Osteoblast (primary cell): ENCODE measurements at regions not wholly inside any gene's neighbourhood (a gene's known extent, or its start where the extent isn't known, plus 50 kb on each side); places are given as distances from the start of the nearest gene placed in this dataset.
A peak's percentile ranks its signal among the peaks of the same experiment; 100 is the strongest.

Experiments
- DNase-seq: peaks from one replicate; pipeline ENCODE4 v3.0.0; 2011; ENCODE audit warnings: low spot score, mixed read lengths; ENCODE audit not compliant: insufficient read length; ENCODE audit errors: missing footprints
- H2AFZ ChIP-seq: 2 replicates; pipeline ENCODE4 v1.6.0; 2011; ENCODE audit warnings: mild to moderate bottlenecking, low read length
- H3K27ac ChIP-seq: 2 replicates; pipeline ENCODE4 v1.5.1; 2011; ENCODE audit warnings: mild to moderate bottlenecking, low read depth, low read length, moderate library complexity
- H3K27me3 ChIP-seq: 2 replicates; pipeline ENCODE4 v1.6.0; 2012; ENCODE audit warnings: mild to moderate bottlenecking, control low read depth, inconsistent platforms, low read length, moderate library complexity; ENCODE audit not compliant: insufficient read depth
- H3K36me3 ChIP-seq: 2 replicates; pipeline ENCODE4 v1.5.1; 2011; ENCODE audit warnings: mild to moderate bottlenecking, low read length, control low read depth, moderate library complexity; ENCODE audit not compliant: insufficient read depth
- H3K4me1 ChIP-seq: 2 replicates; pipeline ENCODE4 v1.5.1; 2011; ENCODE audit warnings: mild to moderate bottlenecking, low read length, control low read depth, moderate library complexity; ENCODE audit not compliant: insufficient read depth
- H3K4me2 ChIP-seq: 2 replicates; pipeline ENCODE4 v1.6.0; 2011; ENCODE audit warnings: mild to moderate bottlenecking, low read length; ENCODE audit not compliant: insufficient read depth
- H3K4me3 ChIP-seq: fragments of 200-600 bp; sonication (generic); 3 replicates; pipeline ENCODE4 v1.5.1; 2012; ENCODE audit warnings: mild to moderate bottlenecking, low read length, inconsistent platforms; ENCODE audit not compliant: insufficient read depth
- H3K79me2 ChIP-seq: 2 replicates; pipeline ENCODE4 v1.6.0; 2012; ENCODE audit warnings: mild to moderate bottlenecking, low read length, control low read depth, inconsistent platforms; ENCODE audit not compliant: insufficient read depth
- H3K9me3 ChIP-seq: 2 replicates; pipeline ENCODE4 v1.5.1; 2011; ENCODE audit warnings: low read depth, low read length, control low read depth
- H4K20me1 ChIP-seq: 2 replicates; pipeline ENCODE4 v1.6.0; 2012; ENCODE audit warnings: mild to moderate bottlenecking, low read length, control low read depth; ENCODE audit not compliant: insufficient read depth
- TF ChIP-seq, protein P1 (sequence below): IDR thresholded peaks from 2 replicates; pipeline ENCODE4 v1.5.1; 2011; ENCODE audit warnings: mild to moderate bottlenecking, low read depth, low read length, moderate library complexity; ENCODE audit errors: extremely low read depth

DNA sequence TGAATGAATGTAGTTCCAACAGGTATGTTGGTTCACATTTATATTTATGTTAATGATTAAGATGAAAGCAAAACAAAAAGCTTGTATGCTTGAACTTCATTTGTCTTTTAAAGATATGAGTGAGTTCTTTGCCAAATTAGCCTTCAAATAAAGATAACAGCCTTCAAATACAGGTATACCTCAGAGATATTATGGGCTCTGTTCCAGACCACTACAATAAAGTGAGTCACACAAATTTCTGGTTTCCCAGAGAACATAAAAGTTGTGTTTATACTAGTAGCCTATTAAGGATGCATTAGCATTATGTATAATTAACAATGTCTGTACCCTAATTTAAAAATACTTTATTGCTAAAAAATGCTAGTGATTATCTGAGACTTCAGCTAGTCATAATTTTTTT is 245.3 kb upstream of the MAN1A1 start:
- no peaks in the 10 kb centered on the region for H3K36me3 ChIP-seq
- H3K4me2 ChIP-seq, result no peak overlapping the region
- no peaks in the 10 kb centered on the region for H4K20me1 ChIP-seq
- no peaks in the 10 kb centered on the region for H3K79me2 ChIP-seq
- H3K27ac ChIP-seq, result no peak overlapping the region
- TF ChIP-seq, protein P1, sequence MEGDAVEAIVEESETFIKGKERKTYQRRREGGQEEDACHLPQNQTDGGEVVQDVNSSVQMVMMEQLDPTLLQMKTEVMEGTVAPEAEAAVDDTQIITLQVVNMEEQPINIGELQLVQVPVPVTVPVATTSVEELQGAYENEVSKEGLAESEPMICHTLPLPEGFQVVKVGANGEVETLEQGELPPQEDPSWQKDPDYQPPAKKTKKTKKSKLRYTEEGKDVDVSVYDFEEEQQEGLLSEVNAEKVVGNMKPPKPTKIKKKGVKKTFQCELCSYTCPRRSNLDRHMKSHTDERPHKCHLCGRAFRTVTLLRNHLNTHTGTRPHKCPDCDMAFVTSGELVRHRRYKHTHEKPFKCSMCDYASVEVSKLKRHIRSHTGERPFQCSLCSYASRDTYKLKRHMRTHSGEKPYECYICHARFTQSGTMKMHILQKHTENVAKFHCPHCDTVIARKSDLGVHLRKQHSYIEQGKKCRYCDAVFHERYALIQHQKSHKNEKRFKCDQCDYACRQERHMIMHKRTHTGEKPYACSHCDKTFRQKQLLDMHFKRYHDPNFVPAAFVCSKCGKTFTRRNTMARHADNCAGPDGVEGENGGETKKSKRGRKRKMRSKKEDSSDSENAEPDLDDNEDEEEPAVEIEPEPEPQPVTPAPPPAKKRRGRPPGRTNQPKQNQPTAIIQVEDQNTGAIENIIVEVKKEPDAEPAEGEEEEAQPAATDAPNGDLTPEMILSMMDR, result no peak
- no peak overlapping the region for H3K4me3 ChIP-seq
- H3K27me3 ChIP-seq, result no peaks in the 10 kb centered on the region
- H2AFZ ChIP-seq, result no peak overlapping the region
- DNase-seq, result no peak
- H3K4me1 ChIP-seq, result no peaks in the 10 kb centered on the region
- H3K9me3 ChIP-seq, result no peaks in the 10 kb centered on the region

DNA sequence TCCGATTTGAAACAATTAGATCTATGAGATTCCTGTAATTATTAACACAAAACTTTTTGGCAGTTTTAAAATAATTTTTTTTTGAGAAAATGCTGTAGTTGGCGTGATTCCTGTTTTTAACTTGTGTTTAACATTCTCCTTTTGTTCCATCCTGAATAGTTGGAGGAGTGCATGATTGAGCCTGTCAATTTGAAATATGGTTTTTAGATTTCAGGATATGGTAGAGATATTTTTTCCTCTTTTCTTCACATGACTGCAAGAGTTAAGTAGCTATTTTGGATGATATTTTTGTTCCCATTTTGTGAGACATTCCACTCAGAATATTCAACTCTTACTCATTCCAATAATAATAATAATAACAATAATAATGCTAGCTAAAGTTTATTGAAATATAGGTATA is 241.7 kb upstream of the MAN1A1 start:
- no peak overlapping the region for H2AFZ ChIP-seq

DNA sequence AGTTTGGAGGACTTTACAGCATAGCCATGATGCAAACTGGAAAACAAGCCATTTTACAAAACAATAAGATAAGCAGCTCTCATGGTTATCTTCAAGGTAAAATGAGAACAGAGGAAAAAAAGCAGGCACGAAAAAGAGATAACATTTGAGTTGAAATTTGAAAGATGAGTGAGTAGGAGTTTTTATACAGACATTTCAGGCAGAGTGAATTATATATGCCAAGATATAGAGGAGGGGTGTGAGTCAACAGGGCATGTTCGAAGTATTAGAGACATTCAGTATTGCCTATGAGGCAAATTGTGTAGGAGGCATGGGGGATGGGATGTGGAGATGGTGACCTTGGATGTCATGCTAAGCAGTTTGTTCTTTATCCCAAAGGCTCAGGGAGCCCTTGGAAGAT is 240.5 kb upstream of the MAN1A1 start:
- no peaks in the 10 kb centered on the region for H3K4me1 ChIP-seq
- no peaks in the 10 kb centered on the region for H3K27me3 ChIP-seq
- no peak overlapping the region for H2AFZ ChIP-seq
- no peaks in the 10 kb centered on the region for H4K20me1 ChIP-seq
- no peak for DNase-seq
- H3K79me2 ChIP-seq, result no peaks in the 10 kb centered on the region
- no peak overlapping the region for H3K27ac ChIP-seq
- TF ChIP-seq, protein P1, result no peak
- H3K36me3 ChIP-seq, result no peaks in the 10 kb centered on the region
- no peak overlapping the region for H3K4me2 ChIP-seq
- H3K9me3 ChIP-seq, result no peaks in the 10 kb centered on the region
- no peak overlapping the region for H3K4me3 ChIP-seq

More for the DNA sequence above, 241.7 kb upstream of the MAN1A1 start:
- Histone ChIP-seq H4K20me1 (no peaks in the 10 kb centered on the region), H3K9me3 (no peaks in the 10 kb centered on the region), H3K4me2 (no peak overlapping the region), H3K4me1 (no peaks in the 10 kb centered on the region), H3K4me3 (no peak overlapping the region), H3K79me2 (no peaks in the 10 kb centered on the region), H3K36me3 (no peaks in the 10 kb centered on the region), H3K27ac (no peak overlapping the region), H3K27me3 (no peaks in the 10 kb centered on the region)
- DNase-seq, result no peak
- TF ChIP-seq, protein P1, result no peak

DNA sequence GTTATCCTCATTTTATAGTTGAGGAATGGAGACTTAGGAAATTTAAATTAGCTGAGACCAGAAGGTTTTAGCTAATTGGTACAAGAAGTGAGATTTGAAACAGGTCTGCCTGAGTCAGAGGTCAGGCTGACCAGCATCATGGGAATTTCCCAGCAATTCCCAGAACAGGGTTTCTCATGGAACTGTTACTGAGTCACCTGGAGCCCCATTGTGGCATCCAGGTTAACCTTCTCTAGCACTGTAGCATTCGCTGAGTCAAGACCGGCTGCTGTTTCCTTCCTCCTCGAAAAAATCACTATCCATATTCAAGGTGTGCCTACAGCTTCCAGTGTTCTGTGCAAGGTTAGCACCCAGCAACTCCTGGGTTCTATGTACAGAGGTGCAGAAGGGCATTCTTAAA is 238.0 kb upstream of the MAN1A1 start:
- H3K36me3 ChIP-seq, result no peaks in the 10 kb centered on the region
- no peaks in the 10 kb centered on the region for H3K4me1 ChIP-seq
- H3K4me3 ChIP-seq, result no peak overlapping the region
- no peaks in the 10 kb centered on the region for H4K20me1 ChIP-seq
- no peak overlapping the region for H3K4me2 ChIP-seq
- TF ChIP-seq, protein P1, result no peak
- peak; percentile 8 for DNase-seq
- no peaks in the 10 kb centered on the region for H3K9me3 ChIP-seq
- H2AFZ ChIP-seq, result no peak overlapping the region
- H3K79me2 ChIP-seq, result no peaks in the 10 kb centered on the region
- H3K27ac ChIP-seq, result no peak overlapping the region
- H3K27me3 ChIP-seq, result no peaks in the 10 kb centered on the region
